ENCODE measurements at regions not wholly inside any gene's neighbourhood (a gene's known extent, or its start where the extent isn't known, plus 50 kb on each side); places are given as distances from the start of the nearest gene placed in this dataset.

DNA sequence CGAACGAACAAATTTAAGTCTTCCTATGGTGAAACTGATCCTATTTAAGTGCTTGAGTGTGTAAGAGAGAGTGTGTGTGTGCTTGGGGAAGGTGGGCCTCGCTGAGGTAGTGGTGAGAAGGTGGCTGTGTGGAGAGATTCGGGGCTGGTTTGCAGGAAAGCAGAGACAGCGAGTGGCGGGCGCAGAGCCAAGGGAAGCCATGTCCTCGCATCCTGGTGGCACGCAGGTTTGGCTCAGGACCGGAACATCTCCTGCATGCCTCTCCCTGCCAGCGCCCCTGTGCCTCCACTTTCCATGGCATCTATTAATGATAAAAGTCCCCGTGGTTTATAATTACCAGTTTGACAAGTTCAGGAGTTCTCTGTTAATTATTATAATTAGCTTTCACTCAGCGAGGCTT lies 383.1 kb upstream of the CADM1 start:
- ATAC-seq (replicated peaks in 1 of 4) (no peak), DNase-seq (no peak)
- no peaks in the 10 kb centered on the region for H3K9me3 ChIP-seq
- WGBS (ENCODE audit: insufficient coverage) = 82% methylated on average over 10 of the region's 13 CpGs
- peaks cover 0 to 12% of the 10 kb centered on the region in 2 experiments for H3K27me3 ChIP-seq (replicated peaks in 1 of 2; ENCODE audit: control insufficient read depth in 2 of 2, extremely low read depth in 1 of 2, insufficient read depth in 2 of 2, low read length in 1 of 2)
- no peak overlapping the region for H3K27ac ChIP-seq (ENCODE audit: low read length)
- ChIA-PET POLR2A (no interaction called here), CTCF (no interaction called here)
- Mint-ChIP-seq H3K27ac (no peak overlapping the region), H3K27me3 (peaks cover 0 to 7% of the 10 kb centered on the region in 2 donors), H3K4me1 (no peaks in the 10 kb centered on the region), H3K9me3 (peaks cover 8 to 26% (median 9%) of the 10 kb centered on the region in 3 donors), H3K36me3 (no peaks in the 10 kb centered on the region), H3K4me3 (no peak overlapping the region)
- no peak overlapping the region for H3K4me3 ChIP-seq (ENCODE audit: control insufficient read depth in 1 of 2, extremely low read depth in 1 of 2, low read length in 1 of 2)
- no peaks in the 10 kb centered on the region for H3K4me1 ChIP-seq (ENCODE audit: control insufficient read depth in 1 of 2, extremely low read depth in 1 of 2, insufficient read depth in 2 of 2, low read length in 2 of 2)
- H3K36me3 ChIP-seq (ENCODE audit: control insufficient read depth in 2 of 2, extremely low read depth in 1 of 2, insufficient read depth in 1 of 2, low read length in 1 of 2) = no peaks in the 10 kb centered on the region

- ChIA-PET CTCF (no interaction called here), POLR2A (no interaction called here)
- peaks cover 0 to 12% of the 10 kb centered on the region in 2 experiments for H3K27me3 ChIP-seq (replicated peaks in 1 of 2; ENCODE audit: control insufficient read depth in 2 of 2, extremely low read depth in 1 of 2, insufficient read depth in 2 of 2, low read length in 1 of 2)
- H3K9me3 Mint-ChIP-seq = peaks cover 13 to 34% (median 16%) of the 10 kb centered on the region in 3 donors
- no peaks in the 10 kb centered on the region for H3K9me3 ChIP-seq
- H3K27me3 Mint-ChIP-seq = peaks cover 0 to 7% of the 10 kb centered on the region in 2 donors
- no peak for DNase-seq
- H3K4me3 Mint-ChIP-seq = no peak overlapping the region
- H3K27ac ChIP-seq (ENCODE audit: low read length) = no peak overlapping the region
- no peaks in the 10 kb centered on the region for H3K4me1 Mint-ChIP-seq
- H3K36me3 ChIP-seq (ENCODE audit: control insufficient read depth in 2 of 2, extremely low read depth in 1 of 2, insufficient read depth in 1 of 2, low read length in 1 of 2) = no peaks in the 10 kb centered on the region
- ATAC-seq (replicated peaks in 1 of 4) = no peak
- no peaks in the 10 kb centered on the region for H3K4me1 ChIP-seq (ENCODE audit: control insufficient read depth in 1 of 2, extremely low read depth in 1 of 2, insufficient read depth in 2 of 2, low read length in 2 of 2)
- no peak overlapping the region for H3K4me3 ChIP-seq (ENCODE audit: control insufficient read depth in 1 of 2, extremely low read depth in 1 of 2, low read length in 1 of 2)
- no peaks in the 10 kb centered on the region for H3K36me3 Mint-ChIP-seq
- H3K27ac Mint-ChIP-seq = no peak overlapping the region
- 87% methylated on average over 3 of the region's 5 CpGs for WGBS (ENCODE audit: insufficient coverage)
Observed at GRCh38 chr11:115886422-115886733, 382.2 kb upstream of the CADM1 start.

- Histone ChIP-seq H3K9me3 (no peaks in the 10 kb centered on the region), H3K4me1 (ENCODE audit: control insufficient read depth in 1 of 2, extremely low read depth in 1 of 2, insufficient read depth in 2 of 2, low read length in 2 of 2) (no peaks in the 10 kb centered on the region), H3K4me3 (ENCODE audit: control insufficient read depth in 1 of 2, extremely low read depth in 1 of 2, low read length in 1 of 2) (no peak overlapping the region), H3K36me3 (ENCODE audit: control insufficient read depth in 2 of 2, extremely low read depth in 1 of 2, insufficient read depth in 1 of 2, low read length in 1 of 2) (no peaks in the 10 kb centered on the region), H3K27ac (ENCODE audit: low read length) (no peak overlapping the region), H3K27me3 (replicated peaks in 1 of 2; ENCODE audit: control insufficient read depth in 2 of 2, extremely low read depth in 1 of 2, insufficient read depth in 2 of 2, low read length in 1 of 2) (peaks cover 0 to 12% of the 10 kb centered on the region in 2 experiments)
- ChIA-PET POLR2A (no interaction called here), CTCF (no interaction called here)
- H3K9me3 Mint-ChIP-seq = peaks cover 13 to 34% (median 16%) of the 10 kb centered on the region in 3 donors
- ATAC-seq (replicated peaks in 1 of 4) = no peak
- DNase-seq = no peak
- WGBS (ENCODE audit: insufficient coverage) = 89% methylated on average over 7 of the region's 8 CpGs
- no peaks in the 10 kb centered on the region for H3K36me3 Mint-ChIP-seq
- H3K4me3 Mint-ChIP-seq = no peak overlapping the region
- H3K27me3 Mint-ChIP-seq = peaks cover 0 to 7% of the 10 kb centered on the region in 2 donors
- no peaks in the 10 kb centered on the region for H3K4me1 Mint-ChIP-seq
- no peak overlapping the region for H3K27ac Mint-ChIP-seq
Observed at GRCh38 chr11:115885535-115886421, 381.6 kb upstream of the CADM1 start.

GRCh38 chr11:115884800-115885534 lies 380.8 kb upstream of the CADM1 start:
- Histone ChIP-seq H3K4me1 (ENCODE audit: control insufficient read depth in 1 of 2, extremely low read depth in 1 of 2, insufficient read depth in 2 of 2, low read length in 2 of 2) (no peaks in the 10 kb centered on the region), H3K27me3 (replicated peaks in 1 of 2; ENCODE audit: control insufficient read depth in 2 of 2, extremely low read depth in 1 of 2, insufficient read depth in 2 of 2, low read length in 1 of 2) (peaks cover 0 to 12% of the 10 kb centered on the region in 2 experiments), H3K9me3 (no peaks in the 10 kb centered on the region), H3K4me3 (ENCODE audit: control insufficient read depth in 1 of 2, extremely low read depth in 1 of 2, low read length in 1 of 2) (no peak overlapping the region), H3K27ac (ENCODE audit: low read length) (no peak overlapping the region), H3K36me3 (ENCODE audit: control insufficient read depth in 2 of 2, extremely low read depth in 1 of 2, insufficient read depth in 1 of 2, low read length in 1 of 2) (no peaks in the 10 kb centered on the region)
- H3K4me3 Mint-ChIP-seq = no peak overlapping the region
- H3K27me3 Mint-ChIP-seq = peaks cover 0 to 7% of the 10 kb centered on the region in 2 donors
- no peak for DNase-seq
- POLR2A ChIA-PET = no interaction called here
- ATAC-seq (replicated peaks in 1 of 4) = no peak
- no peaks in the 10 kb centered on the region for H3K4me1 Mint-ChIP-seq
- no peak overlapping the region for H3K27ac Mint-ChIP-seq
- 81% methylated on average over 3 of the region's 5 CpGs for WGBS (ENCODE audit: insufficient coverage)
- peaks cover 13 to 32% (median 16%) of the 10 kb centered on the region in 3 donors for H3K9me3 Mint-ChIP-seq
- CTCF ChIA-PET = no interaction called here
- H3K36me3 Mint-ChIP-seq = no peaks in the 10 kb centered on the region

DNA sequence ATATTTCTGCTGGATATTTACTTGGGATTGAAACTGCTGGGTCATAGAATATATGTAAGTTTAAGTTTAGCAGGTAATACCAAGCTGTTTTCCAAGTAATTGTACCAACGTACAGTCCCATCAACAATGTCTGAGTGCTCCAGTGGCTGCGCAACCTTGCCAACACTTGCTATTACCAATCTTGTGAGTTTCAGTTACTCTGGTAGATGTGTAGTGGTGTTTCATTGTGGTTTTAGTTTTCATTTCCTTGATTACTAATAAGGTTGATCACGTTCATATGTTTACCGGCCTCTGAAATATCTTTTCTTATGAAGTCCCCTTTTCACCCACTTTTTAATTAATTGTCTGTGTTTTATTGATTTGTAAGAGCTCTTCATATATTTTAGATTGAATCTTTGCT lies 370.6 kb upstream of the CADM1 start:
- WGBS (ENCODE audit: insufficient coverage) = no CpG with 5 or more reads among the region's 4 CpGs
- no peak for ATAC-seq (replicated peaks in 1 of 4)
- no peaks in the 10 kb centered on the region for H3K9me3 ChIP-seq
- peaks cover 0 to 7% of the 10 kb centered on the region in 2 experiments for H3K27me3 ChIP-seq (replicated peaks in 1 of 2; ENCODE audit: control insufficient read depth in 2 of 2, extremely low read depth in 1 of 2, insufficient read depth in 2 of 2, low read length in 1 of 2)
- peaks cover 0 to 3% (median 3%) of the 10 kb centered on the region in 3 donors for H3K9me3 Mint-ChIP-seq
- H3K4me1 ChIP-seq (ENCODE audit: control insufficient read depth in 1 of 2, extremely low read depth in 1 of 2, insufficient read depth in 2 of 2, low read length in 2 of 2) = no peaks in the 10 kb centered on the region
- peaks cover 0 to 3% (median 0%) of the 10 kb centered on the region in 3 donors for H3K4me1 Mint-ChIP-seq
- no peaks in the 10 kb centered on the region for H3K36me3 Mint-ChIP-seq
- no peak for DNase-seq
- no peaks in the 10 kb centered on the region for H3K36me3 ChIP-seq (ENCODE audit: control insufficient read depth in 2 of 2, extremely low read depth in 1 of 2, insufficient read depth in 1 of 2, low read length in 1 of 2)
- no peak overlapping the region for H3K4me3 ChIP-seq (ENCODE audit: control insufficient read depth in 1 of 2, extremely low read depth in 1 of 2, low read length in 1 of 2)
- peaks cover 4 to 6% of the 10 kb centered on the region in 2 donors for H3K27me3 Mint-ChIP-seq
- H3K27ac ChIP-seq (ENCODE audit: low read length) = no peak overlapping the region
- H3K4me3 Mint-ChIP-seq = no peak overlapping the region
- no peak overlapping the region for H3K27ac Mint-ChIP-seq
- ChIA-PET POLR2A (no interaction called here), CTCF (no interaction called here)

- Histone ChIP-seq H3K4me3 (ENCODE audit: control insufficient read depth in 1 of 2, extremely low read depth in 1 of 2, low read length in 1 of 2) (no peak overlapping the region), H3K9me3 (no peaks in the 10 kb centered on the region), H3K27ac (ENCODE audit: low read length) (no peak overlapping the region), H3K36me3 (ENCODE audit: control insufficient read depth in 2 of 2, extremely low read depth in 1 of 2, insufficient read depth in 1 of 2, low read length in 1 of 2) (no peaks in the 10 kb centered on the region), H3K27me3 (replicated peaks in 1 of 2; ENCODE audit: control insufficient read depth in 2 of 2, extremely low read depth in 1 of 2, insufficient read depth in 2 of 2, low read length in 1 of 2) (peaks cover 0 to 13% of the 10 kb centered on the region in 2 experiments), H3K4me1 (ENCODE audit: control insufficient read depth in 1 of 2, extremely low read depth in 1 of 2, insufficient read depth in 2 of 2, low read length in 2 of 2) (peaks cover 0 to 7% of the 10 kb centered on the region in 2 experiments)
- Mint-ChIP-seq H3K27ac (no peak overlapping the region), H3K4me1 (peaks cover 0 to 6% (median 0%) of the 10 kb centered on the region in 3 donors), H3K36me3 (no peaks in the 10 kb centered on the region), H3K4me3 (no peak overlapping the region), H3K9me3 (peaks cover 0 to 8% (median 4%) of the 10 kb centered on the region in 3 donors), H3K27me3 (peaks cover 8 to 10% of the 10 kb centered on the region in 2 donors)
- 20% methylated on average over 1 of the region's 5 CpGs for WGBS (ENCODE audit: insufficient coverage)
- DNase-seq (no peak), ATAC-seq (replicated peaks in 1 of 4) (no peak)
- ChIA-PET CTCF (no interaction called here), POLR2A (no interaction called here)
Observed at GRCh38 chr11:115873813-115874212, 369.6 kb upstream of the CADM1 start.
